DND-41 (cell line): ENCODE measurements at regions not wholly inside any gene's neighbourhood (a gene's known extent, or its start where the extent isn't known, plus 50 kb on each side); places are given as distances from the start of the nearest gene placed in this dataset.

ENCODE experiments used
- ATAC-seq: fragments of 200-7000 bp; cut with Tn5 transposase; 3 replicates; pipeline ENCODE4 v1.9.1; 2021; ENCODE audit warnings: low read depth; ENCODE audit not compliant: insufficient read depth
- DNase-seq: peaks from one replicate; pipeline ENCODE4 v3.0.0-alpha.2; 2020
- H2AFZ ChIP-seq: 2 replicates; pipeline ENCODE4 v1.6.0; 2012; ENCODE audit warnings: low read depth, low read length
- H3K27ac ChIP-seq: 2 replicates; pipeline ENCODE4 v1.5.1; 2012; ENCODE audit warnings: low read length, inconsistent platforms
- H3K27me3 ChIP-seq: fragments of 200-600 bp; sonication (generic); 2 replicates; pipeline ENCODE4 v1.6.0; 2012; ENCODE audit warnings: low read length, mild to moderate bottlenecking, inconsistent platforms; ENCODE audit not compliant: insufficient read depth, poor library complexity
- H3K36me3 ChIP-seq: 2 replicates; pipeline ENCODE4 v1.5.1; 2012; ENCODE audit warnings: low read length, inconsistent platforms; ENCODE audit not compliant: insufficient read depth
- H3K4me1 ChIP-seq: 2 replicates; pipeline ENCODE4 v1.5.1; 2012; ENCODE audit warnings: mild to moderate bottlenecking, low read length; ENCODE audit not compliant: insufficient read depth
- H3K4me2 ChIP-seq: 2 replicates; pipeline ENCODE4 v1.6.0; 2012; ENCODE audit warnings: mild to moderate bottlenecking, moderate library complexity, low read length, inconsistent platforms; ENCODE audit not compliant: insufficient read depth
- H3K4me3 ChIP-seq, 2 experiments: fragments of 200-600 bp in 1 of 2; shearing (Covaris generic) in 1 of 2; 2 replicates each; pipeline ENCODE4 v1.5.1; 2012 to 2016; ENCODE audit warnings: inconsistent platforms in 2 of 2, low read length in 2 of 2, mild to moderate bottlenecking in 2 of 2, low read depth in 1 of 2, moderate library complexity in 1 of 2
- H3K79me2 ChIP-seq: 2 replicates; pipeline ENCODE4 v1.6.0; 2012; ENCODE audit warnings: low read length, inconsistent platforms; ENCODE audit not compliant: insufficient read depth
- H3K9ac ChIP-seq: 2 replicates; pipeline ENCODE4 v1.6.0; 2012; ENCODE audit warnings: low read depth, mild to moderate bottlenecking, inconsistent platforms, low read length, moderate library complexity
- H3K9me3 ChIP-seq: 2 replicates; pipeline ENCODE4 v1.5.1; 2012; ENCODE audit warnings: low read length, moderate library complexity, mild to moderate bottlenecking, inconsistent platforms; ENCODE audit not compliant: insufficient read depth, severe bottlenecking
- H4K20me1 ChIP-seq: 2 replicates; pipeline ENCODE4 v1.6.0; 2012; ENCODE audit warnings: low read length; ENCODE audit not compliant: insufficient read depth
- CTCF ChIP-seq: IDR thresholded peaks from 2 replicates; pipeline ENCODE4 v1.5.1; 2012; ENCODE audit warnings: borderline replicate concordance, low read length, moderate library complexity, mild to moderate bottlenecking; ENCODE audit not compliant: poor library complexity, severe bottlenecking; ENCODE audit errors: extremely low read depth
- EZH2 ChIP-seq: IDR thresholded peaks from 3 replicates; pipeline ENCODE4 v1.6.1; 2012; ENCODE audit warnings: borderline replicate concordance, low read depth, mild to moderate bottlenecking, moderate library complexity, low read length, inconsistent platforms; ENCODE audit not compliant: severe bottlenecking

- Histone ChIP-seq H3K27me3 (peaks cover 4% of the 10 kb centered on the region), H3K9me3 (no peaks in the 10 kb centered on the region), H2AFZ (no peak overlapping the region), H4K20me1 (no peaks in the 10 kb centered on the region), H3K9ac (no peak overlapping the region), H3K4me2 (no peak overlapping the region), H3K79me2 (no peaks in the 10 kb centered on the region), H3K27ac (no peak overlapping the region), H3K36me3 (no peaks in the 10 kb centered on the region), H3K4me1 (no peaks in the 10 kb centered on the region), H3K4me3 (no peak overlapping the region)
- TF ChIP-seq CTCF (no peak), EZH2 (no peak)
- ATAC-seq, result no peak
- DNase-seq, result no peak
These were observed 115.8 kb downstream of the NHLRC3 start for GRCh38 chr13:39154041-39154440.

GRCh38 chr13:39159393-39159792 lies 121.1 kb downstream of the NHLRC3 start:
- DNase-seq, result no peak
- ATAC-seq, result no peak
- no peaks in the 10 kb centered on the region for H3K36me3 ChIP-seq
- H3K9me3 ChIP-seq, result no peaks in the 10 kb centered on the region
- H3K9ac ChIP-seq, result no peak overlapping the region
- H3K79me2 ChIP-seq, result no peaks in the 10 kb centered on the region
- H3K4me3 ChIP-seq, result no peak overlapping the region
- H4K20me1 ChIP-seq, result no peaks in the 10 kb centered on the region
- no peak overlapping the region for H3K4me2 ChIP-seq
- no peaks in the 10 kb centered on the region for H3K27me3 ChIP-seq
- H2AFZ ChIP-seq, result no peak overlapping the region
- H3K27ac ChIP-seq, result no peak overlapping the region
- no peaks in the 10 kb centered on the region for H3K4me1 ChIP-seq
- TF ChIP-seq CTCF (no peak), EZH2 (no peak)

- Histone ChIP-seq H3K79me2 (no peaks in the 10 kb centered on the region), H3K4me1 (no peaks in the 10 kb centered on the region), H4K20me1 (no peaks in the 10 kb centered on the region), H3K4me2 (no peak overlapping the region), H3K27me3 (no peaks in the 10 kb centered on the region), H3K4me3 (no peak overlapping the region), H3K36me3 (no peaks in the 10 kb centered on the region), H3K27ac (no peak overlapping the region), H3K9me3 (no peaks in the 10 kb centered on the region), H3K9ac (no peak overlapping the region), H2AFZ (no peak overlapping the region)
- no peak for ATAC-seq
- no peak for DNase-seq
- TF ChIP-seq CTCF, result no peak
- TF ChIP-seq EZH2, result no peak
These were observed 121.7 kb downstream of the NHLRC3 start for GRCh38 chr13:39159846-39160370.

- TF ChIP-seq EZH2, result no peak
- TF ChIP-seq CTCF, result no peak
- H3K4me1 ChIP-seq, result no peaks in the 10 kb centered on the region
- ATAC-seq, result no peak
These were observed 128.8 kb downstream of the NHLRC3 start for GRCh38 chr13:39167018-39167417.

More at GRCh38 chr13:39167018-39167417, 128.8 kb downstream of the NHLRC3 start:
- no peak for DNase-seq
- no peaks in the 10 kb centered on the region for H3K27me3 ChIP-seq
- no peak overlapping the region for H3K9ac ChIP-seq
- no peaks in the 10 kb centered on the region for H3K9me3 ChIP-seq
- no peak overlapping the region for H3K4me2 ChIP-seq
- no peak overlapping the region for H2AFZ ChIP-seq
- no peak overlapping the region for H3K4me3 ChIP-seq
- H3K36me3 ChIP-seq, result no peaks in the 10 kb centered on the region
- H4K20me1 ChIP-seq, result no peaks in the 10 kb centered on the region
- H3K79me2 ChIP-seq, result no peaks in the 10 kb centered on the region
- no peak overlapping the region for H3K27ac ChIP-seq
